ENCODE measurements at regions not wholly inside any gene's neighbourhood (a gene's known extent, or its start where the extent isn't known, plus 50 kb on each side); places are given as distances from the start of the nearest gene placed in this dataset.

DNA sequence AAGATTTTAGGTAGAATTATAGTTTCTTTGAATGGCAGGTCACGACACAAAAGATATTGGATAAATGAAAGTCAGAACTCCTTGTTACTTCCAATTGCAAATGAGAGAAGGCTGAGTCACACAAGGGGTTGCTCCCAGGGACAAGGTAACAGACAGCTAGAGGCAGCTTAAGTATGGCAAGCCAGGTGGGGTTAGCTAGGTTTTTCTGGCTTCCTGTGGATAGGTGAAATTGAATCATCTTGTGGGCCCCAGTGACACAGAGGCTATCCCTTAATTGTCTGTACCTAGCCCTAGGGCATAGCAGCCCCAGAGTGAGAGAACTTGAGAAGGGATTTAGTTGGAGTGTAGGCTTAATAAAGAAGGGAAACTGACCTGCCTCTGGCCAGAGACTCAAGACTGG, 407.7 kb upstream of the SLC8A1 start:
- Histone ChIP-seq H3K9ac (ENCODE audit: insufficient read depth, low read length) (no peak overlapping the region), H4K20me1 (ENCODE audit: control insufficient read depth, extremely low read depth, insufficient read depth, low read length) (no peaks in the 10 kb centered on the region), H2AFZ (ENCODE audit: low read length) (no peak overlapping the region), H3K36me3 (ENCODE audit: control insufficient read depth, insufficient read depth, low read length) (no peaks in the 10 kb centered on the region), H3K4me2 (ENCODE audit: extremely low read depth, insufficient read depth, low read length) (no peak overlapping the region), H3K27ac (ENCODE audit: insufficient read depth, low read length) (no peak overlapping the region), H3K4me3 (replicated peaks in 1 of 4; ENCODE audit: control extremely low read depth in 1 of 4, insufficient read depth in 1 of 4, low read depth in 3 of 4, low read length in 4 of 4) (no peak overlapping the region), H3K9me3 (ENCODE audit: control insufficient read depth, insufficient read depth, low read depth, low read length) (no peaks in the 10 kb centered on the region), H3K4me1 (ENCODE audit: control insufficient read depth, extremely low read depth, insufficient read depth, low read length) (no peaks in the 10 kb centered on the region), H3K27me3 (ENCODE audit: control insufficient read depth, insufficient read depth, low read length) (no peaks in the 10 kb centered on the region), H3K79me2 (ENCODE audit: control insufficient read depth, insufficient read depth, low read length) (no peaks in the 10 kb centered on the region)
- no peak for DNase-seq (ENCODE audit: low read depth in 2 of 2)
- TF ChIP-seq EZH2 (IDR thresholded peaks at IDR 0.05; ENCODE audit: low read length, missing control alignments): no peak
- TF ChIP-seq, protein P1, sequence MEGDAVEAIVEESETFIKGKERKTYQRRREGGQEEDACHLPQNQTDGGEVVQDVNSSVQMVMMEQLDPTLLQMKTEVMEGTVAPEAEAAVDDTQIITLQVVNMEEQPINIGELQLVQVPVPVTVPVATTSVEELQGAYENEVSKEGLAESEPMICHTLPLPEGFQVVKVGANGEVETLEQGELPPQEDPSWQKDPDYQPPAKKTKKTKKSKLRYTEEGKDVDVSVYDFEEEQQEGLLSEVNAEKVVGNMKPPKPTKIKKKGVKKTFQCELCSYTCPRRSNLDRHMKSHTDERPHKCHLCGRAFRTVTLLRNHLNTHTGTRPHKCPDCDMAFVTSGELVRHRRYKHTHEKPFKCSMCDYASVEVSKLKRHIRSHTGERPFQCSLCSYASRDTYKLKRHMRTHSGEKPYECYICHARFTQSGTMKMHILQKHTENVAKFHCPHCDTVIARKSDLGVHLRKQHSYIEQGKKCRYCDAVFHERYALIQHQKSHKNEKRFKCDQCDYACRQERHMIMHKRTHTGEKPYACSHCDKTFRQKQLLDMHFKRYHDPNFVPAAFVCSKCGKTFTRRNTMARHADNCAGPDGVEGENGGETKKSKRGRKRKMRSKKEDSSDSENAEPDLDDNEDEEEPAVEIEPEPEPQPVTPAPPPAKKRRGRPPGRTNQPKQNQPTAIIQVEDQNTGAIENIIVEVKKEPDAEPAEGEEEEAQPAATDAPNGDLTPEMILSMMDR (conservative IDR thresholded peaks at IDR 0.05 in 1 of 2, IDR thresholded peaks at IDR 0.05 in 1 of 2; ENCODE audit: low read depth in 1 of 2, low read length in 2 of 2): no peak

DNA sequence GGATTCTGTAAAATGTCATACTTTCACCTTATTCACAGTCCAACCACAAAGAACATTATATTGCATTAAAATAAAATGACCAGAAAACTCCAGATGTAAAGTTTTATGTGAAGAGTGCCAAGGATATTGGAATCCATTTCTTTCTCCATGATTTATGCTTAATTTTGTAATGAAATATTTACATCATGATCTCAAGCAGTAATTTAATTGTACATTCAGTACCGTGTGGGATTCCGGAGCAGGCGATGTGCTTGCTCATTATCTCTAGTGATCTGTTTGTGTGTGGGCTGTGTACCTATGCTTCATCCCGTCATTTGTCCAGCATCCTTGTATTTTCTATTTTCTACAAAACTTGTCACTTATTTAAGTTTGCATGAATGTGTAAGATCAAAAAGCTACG, 415.9 kb upstream of the SLC8A1 start:
- no peak overlapping the region for H3K4me3 ChIP-seq (replicated peaks in 1 of 4; ENCODE audit: control extremely low read depth in 1 of 4, insufficient read depth in 1 of 4, low read depth in 3 of 4, low read length in 4 of 4)
- no peak overlapping the region for H3K27ac ChIP-seq (ENCODE audit: insufficient read depth, low read length)
- no peaks in the 10 kb centered on the region for H3K4me1 ChIP-seq (ENCODE audit: control insufficient read depth, extremely low read depth, insufficient read depth, low read length)
- H4K20me1 ChIP-seq (ENCODE audit: control insufficient read depth, extremely low read depth, insufficient read depth, low read length): no peaks in the 10 kb centered on the region
- no peaks in the 10 kb centered on the region for H3K27me3 ChIP-seq (ENCODE audit: control insufficient read depth, insufficient read depth, low read length)
- H3K4me2 ChIP-seq (ENCODE audit: extremely low read depth, insufficient read depth, low read length): no peak overlapping the region
- H3K79me2 ChIP-seq (ENCODE audit: control insufficient read depth, insufficient read depth, low read length): no peaks in the 10 kb centered on the region
- DNase-seq (ENCODE audit: low read depth in 2 of 2): no peak
- TF ChIP-seq EZH2 (IDR thresholded peaks at IDR 0.05; ENCODE audit: low read length, missing control alignments): no peak
- TF ChIP-seq, protein P1 (conservative IDR thresholded peaks at IDR 0.05 in 1 of 2, IDR thresholded peaks at IDR 0.05 in 1 of 2; ENCODE audit: low read depth in 1 of 2, low read length in 2 of 2): no peak
- no peaks in the 10 kb centered on the region for H3K9me3 ChIP-seq (ENCODE audit: control insufficient read depth, insufficient read depth, low read depth, low read length)
- no peak overlapping the region for H3K9ac ChIP-seq (ENCODE audit: insufficient read depth, low read length)
- no peak overlapping the region for H2AFZ ChIP-seq (ENCODE audit: low read length)
- H3K36me3 ChIP-seq (ENCODE audit: control insufficient read depth, insufficient read depth, low read length): no peaks in the 10 kb centered on the region

DNA sequence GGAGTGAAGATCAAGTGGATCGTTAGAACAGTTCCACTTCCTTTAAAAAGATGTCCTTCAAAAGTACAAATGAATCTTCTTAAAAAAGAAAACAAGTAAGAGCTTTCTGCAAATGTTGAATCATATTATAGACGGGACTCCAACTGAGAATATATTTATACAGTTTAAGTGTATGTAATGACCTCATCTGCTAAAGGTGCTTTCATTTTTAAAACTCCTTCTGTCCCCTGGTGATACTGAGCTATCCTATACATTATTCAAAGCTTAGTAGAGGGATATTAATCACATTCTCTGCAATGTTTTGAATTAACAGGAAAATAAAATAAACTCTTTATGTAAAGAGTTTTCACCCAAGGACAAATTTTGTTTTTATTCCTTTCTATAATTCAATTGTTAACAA, 420.7 kb upstream of the SLC8A1 start:
- no peak overlapping the region for H2AFZ ChIP-seq (ENCODE audit: low read length)

More for the DNA sequence above, 420.7 kb upstream of the SLC8A1 start:
- H3K79me2 ChIP-seq (ENCODE audit: control insufficient read depth, insufficient read depth, low read length): no peaks in the 10 kb centered on the region
- no peak overlapping the region for H3K27ac ChIP-seq (ENCODE audit: insufficient read depth, low read length)
- no peaks in the 10 kb centered on the region for H3K36me3 ChIP-seq (ENCODE audit: control insufficient read depth, insufficient read depth, low read length)
- H3K9ac ChIP-seq (ENCODE audit: insufficient read depth, low read length): no peak overlapping the region
- H3K4me3 ChIP-seq (replicated peaks in 1 of 4; ENCODE audit: control extremely low read depth in 1 of 4, insufficient read depth in 1 of 4, low read depth in 3 of 4, low read length in 4 of 4): no peak overlapping the region
- H4K20me1 ChIP-seq (ENCODE audit: control insufficient read depth, extremely low read depth, insufficient read depth, low read length): no peaks in the 10 kb centered on the region
- no peak for DNase-seq (ENCODE audit: low read depth in 2 of 2)
- no peaks in the 10 kb centered on the region for H3K4me1 ChIP-seq (ENCODE audit: control insufficient read depth, extremely low read depth, insufficient read depth, low read length)
- no peaks in the 10 kb centered on the region for H3K27me3 ChIP-seq (ENCODE audit: control insufficient read depth, insufficient read depth, low read length)
- H3K4me2 ChIP-seq (ENCODE audit: extremely low read depth, insufficient read depth, low read length): no peak overlapping the region
- no peak for TF ChIP-seq EZH2 (IDR thresholded peaks at IDR 0.05; ENCODE audit: low read length, missing control alignments)
- TF ChIP-seq, protein P1 (conservative IDR thresholded peaks at IDR 0.05 in 1 of 2, IDR thresholded peaks at IDR 0.05 in 1 of 2; ENCODE audit: low read depth in 1 of 2, low read length in 2 of 2): no peak
- no peaks in the 10 kb centered on the region for H3K9me3 ChIP-seq (ENCODE audit: control insufficient read depth, insufficient read depth, low read depth, low read length)

Measured in fibroblast of lung (primary cell).